HL-60 (cell line): ENCODE measurements at regions not wholly inside any gene's neighbourhood (a gene's known extent, or its start where the extent isn't known, plus 50 kb on each side); places are given as distances from the start of the nearest gene placed in this dataset.

Experiments
- DNase-seq, 2 experiments: peaks; one replicate each; pipeline ENCODE4 v3.0.0-alpha.2; 2010 to 2020; ENCODE audit warnings: low read depth in 1 of 2, low spot score in 1 of 2
- H3K27ac ChIP-seq: fragments of 250-450 bp; sonication (Bioruptor Pico); replicated peaks from 2 replicates; pipeline ENCODE4 v1.5.1; 2020; ENCODE audit warnings: mild to moderate bottlenecking, moderate library complexity
- H3K27me3 ChIP-seq: fragments of 250-450 bp; sonication (Bioruptor Pico); 2 replicates; pipeline ENCODE4 v1.5.1; 2021; ENCODE audit warnings: mild to moderate bottlenecking, moderate library complexity; ENCODE audit not compliant: insufficient read depth, poor library complexity, severe bottlenecking
- H3K4me3 ChIP-seq: replicated peaks from 2 replicates; pipeline ENCODE4 v1.5.1; 2011; ENCODE audit warnings: mild to moderate bottlenecking, control low read depth, low read length; ENCODE audit not compliant: insufficient read depth
- CTCF ChIP-seq: IDR thresholded peaks from one replicate; pipeline ENCODE4 v1.5.1; 2011; ENCODE audit warnings: low read length, control low read depth, inconsistent platforms; ENCODE audit not compliant: insufficient read depth
- GABPA ChIP-seq: IDR thresholded peaks from 2 replicates; pipeline ENCODE4 v1.6.1; 2012; ENCODE audit warnings: low read depth
- POLR2AphosphoS5 ChIP-seq: IDR thresholded peaks from 2 replicates; pipeline ENCODE4 v1.6.1; 2012; ENCODE audit warnings: low read depth
- REST ChIP-seq: IDR thresholded peaks from 2 replicates; pipeline ENCODE4 v1.6.1; 2012; ENCODE audit warnings: low read depth; ENCODE audit not compliant: insufficient replicate concordance
- SPI1 ChIP-seq: IDR thresholded peaks from 2 replicates; pipeline ENCODE4 v1.6.1; 2012; ENCODE audit warnings: low read depth, mild to moderate bottlenecking, borderline replicate concordance

- Histone ChIP-seq H3K27me3 (no peaks in the 10 kb centered on the region), H3K27ac (no peak overlapping the region), H3K4me3 (no peak overlapping the region)
- TF ChIP-seq SPI1 (no peak), CTCF (no peak), GABPA (no peak), REST (no peak), POLR2AphosphoS5 (no peak)
- DNase-seq = no peak
These were observed 514.2 kb downstream of the TXNL1 start for GRCh38 chr18:56124186-56124585.

- Histone ChIP-seq H3K27ac (no peak overlapping the region), H3K27me3 (no peaks in the 10 kb centered on the region), H3K4me3 (no peak overlapping the region)
- no peak for DNase-seq
- no peak for TF ChIP-seq SPI1
- no peak for TF ChIP-seq GABPA
- no peak for TF ChIP-seq REST
- TF ChIP-seq POLR2AphosphoS5 = no peak
- TF ChIP-seq CTCF = no peak
These were observed 516.7 kb downstream of the TXNL1 start for GRCh38 chr18:56121669-56122068.

- no peak overlapping the region for H3K4me3 ChIP-seq
- no peak overlapping the region for H3K27ac ChIP-seq
- TF ChIP-seq CTCF (no peak), POLR2AphosphoS5 (no peak), SPI1 (no peak), REST (no peak), GABPA (no peak)
- no peaks in the 10 kb centered on the region for H3K27me3 ChIP-seq
- no peak for DNase-seq
These were observed 517.6 kb downstream of the TXNL1 start for GRCh38 chr18:56120782-56121181.
